NB4 (cell line): ENCODE measurements at regions not wholly inside any gene's neighbourhood (a gene's known extent, or its start where the extent isn't known, plus 50 kb on each side); places are given as distances from the start of the nearest gene placed in this dataset.

Experiments
- DNase-seq: peaks from one replicate; pipeline ENCODE4 v3.0.0; 2010; ENCODE audit warnings: low read depth
- H3K4me3 ChIP-seq: one replicate; pipeline ENCODE4 v1.5.1; 2011; ENCODE audit warnings: mild to moderate bottlenecking, low read depth, low read length, moderate library complexity
- CTCF ChIP-seq: IDR thresholded peaks from one replicate; pipeline ENCODE4 v1.5.1; 2012; ENCODE audit warnings: low read depth, low read length
- MAX ChIP-seq: IDR thresholded peaks from 2 replicates; pipeline ENCODE4 v1.6.1; 2011; ENCODE audit warnings: low read depth, low read length
- MYC ChIP-seq: IDR thresholded peaks from 2 replicates; pipeline ENCODE4 v1.6.1; 2011; ENCODE audit warnings: low read depth, low read length
- POLR2A ChIP-seq: IDR thresholded peaks from 2 replicates; pipeline ENCODE4 v1.6.1; 2011; ENCODE audit warnings: mild to moderate bottlenecking; ENCODE audit not compliant: insufficient read length; ENCODE audit errors: extremely low read depth

- TF ChIP-seq MAX (no peak), MYC (no peak), POLR2A (no peak), CTCF (no peak)
- no peak for DNase-seq
- no peak overlapping the region for H3K4me3 ChIP-seq
Measured at GRCh38 chr9:14398473-14398872, 84.5 kb upstream of the NFIB start.

GRCh38 chr9:14396171-14396570 lies 82.2 kb upstream of the NFIB start:
- TF ChIP-seq MYC (no peak), MAX (no peak), POLR2A (no peak), CTCF (no peak)
- no peak for DNase-seq

GRCh38 chr9:14395317-14396082 lies 81.6 kb upstream of the NFIB start:
- no peak for DNase-seq
- TF ChIP-seq MYC (no peak), CTCF (no peak), POLR2A (no peak), MAX (no peak)
- no peak overlapping the region for H3K4me3 ChIP-seq

More at GRCh38 chr9:14396171-14396570, 82.2 kb upstream of the NFIB start:
- no peak overlapping the region for H3K4me3 ChIP-seq

GRCh38 chr9:14393418-14393817 lies 79.5 kb upstream of the NFIB start:
- no peak for DNase-seq
- no peak for TF ChIP-seq POLR2A
- no peak for TF ChIP-seq MAX
- no peak overlapping the region for H3K4me3 ChIP-seq

GRCh38 chr9:14391620-14392019 lies 77.7 kb upstream of the NFIB start:
- no peak overlapping the region for H3K4me3 ChIP-seq
- TF ChIP-seq MAX (no peak), POLR2A (no peak), MYC (no peak), CTCF (no peak)
- no peak for DNase-seq

- no peak for DNase-seq
- TF ChIP-seq MYC, result no peak
- TF ChIP-seq MAX, result no peak
- no peak for TF ChIP-seq CTCF
- no peak for TF ChIP-seq POLR2A
- H3K4me3 ChIP-seq, result no peak overlapping the region
Measured at GRCh38 chr9:14389657-14390056, 75.7 kb upstream of the NFIB start.
